ENCODE measurements at regions not wholly inside any gene's neighbourhood (a gene's known extent, or its start where the extent isn't known, plus 50 kb on each side); places are given as distances from the start of the nearest gene placed in this dataset.

GRCh38 chr13:24007979-24008620, 110.8 kb upstream of the C1QTNF9B start:
- Mint-ChIP-seq H3K9me3 (no peaks in the 10 kb centered on the region), H3K4me3 (no peak overlapping the region), H3K27ac (no peak overlapping the region), H3K4me1 (ENCODE audit: low read depth) (no peaks in the 10 kb centered on the region), H3K36me3 (ENCODE audit: low read depth) (no peaks in the 10 kb centered on the region), H3K27me3 (no peaks in the 10 kb centered on the region)
- TF ChIP-seq, protein P1, sequence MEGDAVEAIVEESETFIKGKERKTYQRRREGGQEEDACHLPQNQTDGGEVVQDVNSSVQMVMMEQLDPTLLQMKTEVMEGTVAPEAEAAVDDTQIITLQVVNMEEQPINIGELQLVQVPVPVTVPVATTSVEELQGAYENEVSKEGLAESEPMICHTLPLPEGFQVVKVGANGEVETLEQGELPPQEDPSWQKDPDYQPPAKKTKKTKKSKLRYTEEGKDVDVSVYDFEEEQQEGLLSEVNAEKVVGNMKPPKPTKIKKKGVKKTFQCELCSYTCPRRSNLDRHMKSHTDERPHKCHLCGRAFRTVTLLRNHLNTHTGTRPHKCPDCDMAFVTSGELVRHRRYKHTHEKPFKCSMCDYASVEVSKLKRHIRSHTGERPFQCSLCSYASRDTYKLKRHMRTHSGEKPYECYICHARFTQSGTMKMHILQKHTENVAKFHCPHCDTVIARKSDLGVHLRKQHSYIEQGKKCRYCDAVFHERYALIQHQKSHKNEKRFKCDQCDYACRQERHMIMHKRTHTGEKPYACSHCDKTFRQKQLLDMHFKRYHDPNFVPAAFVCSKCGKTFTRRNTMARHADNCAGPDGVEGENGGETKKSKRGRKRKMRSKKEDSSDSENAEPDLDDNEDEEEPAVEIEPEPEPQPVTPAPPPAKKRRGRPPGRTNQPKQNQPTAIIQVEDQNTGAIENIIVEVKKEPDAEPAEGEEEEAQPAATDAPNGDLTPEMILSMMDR (IDR thresholded peaks at IDR 0.05) = no peak
- ATAC-seq = no peak
- ChIA-PET POLR2A (interaction anchor here (0.6 kb wide), 1 partner anchor 166 kb away, joined by 4 read pairs; no protein-coding TSS in a partner anchor), CTCF (interaction anchor here (1.2 to 1.7 kb wide), 4 partner anchors 11 to 221 kb away, joined by 3 to 5 read pairs (median 4); no protein-coding TSS in a partner anchor)
- DNase-seq = no peak
- intact Hi-C loops (cut with micrococcal nuclease) = no loop called here

GRCh38 chr13:24008679-24009078, 111.4 kb upstream of the C1QTNF9B start:
- intact Hi-C loops (cut with micrococcal nuclease) = no loop called here

DNA sequence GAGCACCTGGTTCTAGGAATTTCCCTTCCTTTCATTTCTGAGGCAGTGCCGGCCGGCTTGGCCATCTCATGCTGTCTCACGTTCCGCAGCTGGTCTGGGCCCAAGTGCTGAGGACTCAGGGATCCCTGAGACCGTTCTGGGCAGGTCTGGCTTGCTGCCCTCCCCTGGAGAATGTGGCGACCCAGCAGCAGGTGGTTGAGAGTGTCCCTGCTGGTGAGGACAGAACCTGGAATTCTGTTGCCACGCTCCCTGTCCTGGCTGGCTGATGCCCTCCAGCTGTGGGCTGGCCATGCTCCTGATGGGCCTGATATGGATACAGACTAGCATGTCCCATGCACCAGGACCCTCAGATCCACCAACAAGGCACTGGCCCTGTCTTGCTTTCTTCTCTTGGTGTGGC, 114.0 kb upstream of the C1QTNF9B start:
- intact Hi-C loops (cut with micrococcal nuclease) = no loop called here
- TF ChIP-seq, protein P1 (IDR thresholded peaks at IDR 0.05) = no peak

More at GRCh38 chr13:24008679-24009078, 111.4 kb upstream of the C1QTNF9B start:
- TF ChIP-seq, protein P1 (IDR thresholded peaks at IDR 0.05) = no peak
- DNase-seq (no peak), ATAC-seq (no peak)
- H3K4me3 Mint-ChIP-seq = no peak overlapping the region
- H3K9me3 Mint-ChIP-seq = no peaks in the 10 kb centered on the region
- H3K27me3 Mint-ChIP-seq = no peaks in the 10 kb centered on the region
- no peaks in the 10 kb centered on the region for H3K4me1 Mint-ChIP-seq (ENCODE audit: low read depth)
- CTCF ChIA-PET = interaction anchor here (1.2 to 2.0 kb wide), 4 partner anchors 12 to 220 kb away, joined by 3 to 7 read pairs (median 4); no protein-coding TSS in a partner anchor
- no peaks in the 10 kb centered on the region for H3K36me3 Mint-ChIP-seq (ENCODE audit: low read depth)
- no peak overlapping the region for H3K27ac Mint-ChIP-seq
- POLR2A ChIA-PET = no interaction called here

DNA sequence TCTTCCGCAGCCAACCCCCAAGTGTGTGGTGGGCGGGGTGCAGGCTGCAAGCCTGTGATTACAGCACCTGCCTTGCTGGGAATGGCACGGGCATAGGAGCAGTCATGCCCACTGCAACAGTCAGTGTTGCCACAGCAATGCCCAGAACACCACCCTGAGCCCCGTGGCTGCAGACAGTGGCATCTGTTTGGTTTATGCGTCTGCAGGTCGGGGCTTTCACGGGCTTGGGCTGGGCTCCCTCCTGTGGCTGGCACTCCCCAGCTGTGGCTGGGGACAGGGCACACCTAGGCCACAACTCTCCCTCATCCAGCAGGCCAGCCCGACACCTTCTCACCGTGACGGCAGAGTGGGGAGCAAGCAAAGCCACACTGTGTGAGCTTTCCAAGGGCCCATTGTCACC, 115.3 kb upstream of the C1QTNF9B start:
- Mint-ChIP-seq H3K27ac (no peak overlapping the region), H3K36me3 (ENCODE audit: low read depth) (no peaks in the 10 kb centered on the region), H3K27me3 (no peaks in the 10 kb centered on the region), H3K9me3 (no peaks in the 10 kb centered on the region), H3K4me3 (no peak overlapping the region), H3K4me1 (ENCODE audit: low read depth) (no peaks in the 10 kb centered on the region)
- CTCF ChIA-PET = interaction anchor here (1.0 to 1.1 kb wide), 2 partner anchors 9 to 216 kb away, joined by 3 to 5 read pairs; no protein-coding TSS in a partner anchor
- DNase-seq (no peak), ATAC-seq (no peak)
- POLR2A ChIA-PET = no interaction called here
- TF ChIP-seq, protein P1 (IDR thresholded peaks at IDR 0.05) = no peak
- intact Hi-C loops (cut with micrococcal nuclease) = no loop called here

More for the DNA sequence above, 114.0 kb upstream of the C1QTNF9B start:
- ChIA-PET CTCF (interaction anchor here (1.3 kb wide), 1 partner anchor 218 kb away, joined by 3 read pairs; no protein-coding TSS in a partner anchor), POLR2A (no interaction called here)
- Mint-ChIP-seq H3K36me3 (ENCODE audit: low read depth) (no peaks in the 10 kb centered on the region), H3K4me1 (ENCODE audit: low read depth) (no peaks in the 10 kb centered on the region), H3K4me3 (no peak overlapping the region), H3K27me3 (no peaks in the 10 kb centered on the region), H3K9me3 (no peaks in the 10 kb centered on the region), H3K27ac (no peak overlapping the region)
- DNase-seq (no peak), ATAC-seq (no peak)

DNA sequence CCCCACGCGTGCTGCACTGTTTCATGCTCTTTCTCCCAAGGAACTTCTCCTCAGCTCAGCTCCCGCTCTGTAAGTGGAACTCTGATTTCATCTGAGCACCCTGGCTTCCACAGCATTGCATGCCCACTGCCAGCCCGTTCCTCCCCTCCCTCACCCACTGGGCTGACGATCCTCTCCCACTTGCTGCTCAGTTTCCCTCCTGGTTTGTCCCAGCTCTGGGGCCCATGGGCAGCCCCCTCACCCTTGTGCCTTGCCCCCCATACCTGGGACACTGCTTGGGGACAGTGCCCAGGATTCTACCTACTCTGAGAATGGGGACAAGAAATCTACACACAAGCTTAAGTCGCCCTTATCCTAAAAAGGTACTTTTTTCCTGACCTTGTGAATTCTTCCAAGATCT, 115.9 kb upstream of the C1QTNF9B start:
- no peaks in the 10 kb centered on the region for H3K9me3 Mint-ChIP-seq
- ATAC-seq (no peak), DNase-seq (no peak)
- intact Hi-C loops (cut with micrococcal nuclease) = no loop called here
- H3K27me3 Mint-ChIP-seq = no peaks in the 10 kb centered on the region
- no peaks in the 10 kb centered on the region for H3K36me3 Mint-ChIP-seq (ENCODE audit: low read depth)
- no peak overlapping the region for H3K27ac Mint-ChIP-seq
- ChIA-PET POLR2A (no interaction called here), CTCF (interaction anchor here (1.0 to 1.1 kb wide), 2 partner anchors 9 to 216 kb away, joined by 3 to 5 read pairs; no protein-coding TSS in a partner anchor)
- H3K4me3 Mint-ChIP-seq = no peak overlapping the region
- no peaks in the 10 kb centered on the region for H3K4me1 Mint-ChIP-seq (ENCODE audit: low read depth)
- TF ChIP-seq, protein P1 (IDR thresholded peaks at IDR 0.05) = no peak
